22Rv1 (cell line): ENCODE measurements at regions not wholly inside any gene's neighbourhood (a gene's known extent, or its start where the extent isn't known, plus 50 kb on each side); places are given as distances from the start of the nearest gene placed in this dataset.

ENCODE experiments used
- H3K27ac ChIP-seq: fragments of 450-650 bp; 2 replicates; pipeline ENCODE4 v1.5.1; 2017
- ZFX ChIP-seq: fragments of 450-650 bp; IDR thresholded peaks from 2 replicates; pipeline ENCODE4 v1.6.1; 2017; ENCODE audit warnings: antibody characterized with exemption, borderline replicate concordance
- TF ChIP-seq, protein P1 (sequence below): fragments of 450-650 bp; IDR thresholded peaks from 2 replicates; pipeline ENCODE4 v1.5.1; 2017; ENCODE audit warnings: mild to moderate bottlenecking

- no peak overlapping the region for H3K27ac ChIP-seq
- TF ChIP-seq, protein P1, sequence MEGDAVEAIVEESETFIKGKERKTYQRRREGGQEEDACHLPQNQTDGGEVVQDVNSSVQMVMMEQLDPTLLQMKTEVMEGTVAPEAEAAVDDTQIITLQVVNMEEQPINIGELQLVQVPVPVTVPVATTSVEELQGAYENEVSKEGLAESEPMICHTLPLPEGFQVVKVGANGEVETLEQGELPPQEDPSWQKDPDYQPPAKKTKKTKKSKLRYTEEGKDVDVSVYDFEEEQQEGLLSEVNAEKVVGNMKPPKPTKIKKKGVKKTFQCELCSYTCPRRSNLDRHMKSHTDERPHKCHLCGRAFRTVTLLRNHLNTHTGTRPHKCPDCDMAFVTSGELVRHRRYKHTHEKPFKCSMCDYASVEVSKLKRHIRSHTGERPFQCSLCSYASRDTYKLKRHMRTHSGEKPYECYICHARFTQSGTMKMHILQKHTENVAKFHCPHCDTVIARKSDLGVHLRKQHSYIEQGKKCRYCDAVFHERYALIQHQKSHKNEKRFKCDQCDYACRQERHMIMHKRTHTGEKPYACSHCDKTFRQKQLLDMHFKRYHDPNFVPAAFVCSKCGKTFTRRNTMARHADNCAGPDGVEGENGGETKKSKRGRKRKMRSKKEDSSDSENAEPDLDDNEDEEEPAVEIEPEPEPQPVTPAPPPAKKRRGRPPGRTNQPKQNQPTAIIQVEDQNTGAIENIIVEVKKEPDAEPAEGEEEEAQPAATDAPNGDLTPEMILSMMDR, result no peak
Observed at GRCh38 chr4:123107444-123108252, 185.3 kb upstream of the NUDT6 start.

DNA sequence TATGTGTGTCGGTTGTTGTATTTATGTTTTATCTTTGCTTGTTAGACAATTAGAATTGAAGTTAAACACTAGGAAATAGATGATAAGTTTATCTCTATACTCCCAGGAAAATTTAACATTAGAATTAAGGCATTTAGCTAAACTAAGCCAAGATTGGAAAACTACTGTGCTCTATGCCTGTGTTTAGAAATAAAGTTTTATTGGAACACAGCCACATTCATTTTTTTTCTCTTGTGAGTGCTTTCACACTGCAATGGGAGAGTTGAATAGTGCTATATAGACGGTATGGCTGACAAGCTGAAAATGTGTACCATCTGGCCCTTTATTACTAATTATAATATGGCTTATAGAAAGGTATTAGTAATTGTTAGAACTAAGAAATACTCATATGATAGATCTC is 186.7 kb upstream of the NUDT6 start:
- TF ChIP-seq ZFX, result no peak
- TF ChIP-seq, protein P1, result no peak
- H3K27ac ChIP-seq, result no peak overlapping the region

- no peak for TF ChIP-seq ZFX
- TF ChIP-seq, protein P1, result no peak
- H3K27ac ChIP-seq, result no peak overlapping the region
Observed at GRCh38 chr4:123110147-123110546, 187.8 kb upstream of the NUDT6 start.

- H3K27ac ChIP-seq, result no peak overlapping the region
- no peak for TF ChIP-seq ZFX
- TF ChIP-seq, protein P1, result no peak
Observed at GRCh38 chr4:123110685-123111084, 188.3 kb upstream of the NUDT6 start.

- TF ChIP-seq, protein P1, result no peak
- no peak for TF ChIP-seq ZFX
- H3K27ac ChIP-seq, result no peak overlapping the region
Observed at GRCh38 chr4:123113155-123113554, 190.8 kb upstream of the NUDT6 start.

GRCh38 chr4:123114084-123114914 is 191.9 kb upstream of the NUDT6 start:
- TF ChIP-seq ZFX, result no peak
- TF ChIP-seq, protein P1, result no peak
- H3K27ac ChIP-seq, result no peak overlapping the region
